Lung (tissue), 11 donors: ENCODE measurements at regions not wholly inside any gene's neighbourhood (a gene's known extent, or its start where the extent isn't known, plus 50 kb on each side); places are given as distances from the start of the nearest gene placed in this dataset.

Source experiments
- ATAC-seq: fragments of 200-7000 bp; cut with Tn5 transposase; one replicate; pipeline ENCODE4 v1.9.1; 2020; ENCODE audit warnings: moderate number of reproducible peaks; ENCODE audit not compliant: insufficient read depth, low FRiP score
- DNase-seq, 3 donors: peaks; one replicate each; pipeline ENCODE4 v3.0.0-alpha.2; 2013 to 2017
- H3K27ac ChIP-seq, 2 donors: one replicate each; pipeline ENCODE4 v1.5.1; 2013; ENCODE audit warnings: mild to moderate bottlenecking in 2 of 2, moderate library complexity in 2 of 2, control low read depth in 1 of 2, inconsistent platforms in 1 of 2, low read depth in 1 of 2, low read length in 1 of 2
- H3K27me3 ChIP-seq, 3 donors: one replicate each; pipeline ENCODE4 v1.5.1; 2013; ENCODE audit warnings: low read length in 2 of 3; ENCODE audit not compliant: control insufficient read depth in 3 of 3, insufficient read depth in 3 of 3
- H3K36me3 ChIP-seq, 4 donors: one replicate each; pipeline ENCODE4 v1.5.1; 2013; ENCODE audit warnings: low read length in 4 of 4, mild to moderate bottlenecking in 1 of 4, moderate library complexity in 1 of 4; ENCODE audit not compliant: control insufficient read depth in 4 of 4, insufficient read depth in 4 of 4
- H3K4me1 ChIP-seq, 5 donors: one replicate each; pipeline ENCODE4 v1.5.1; 2013; ENCODE audit warnings: low read length in 5 of 5, mild to moderate bottlenecking in 2 of 5, moderate library complexity in 1 of 5; ENCODE audit not compliant: control insufficient read depth in 5 of 5, insufficient read depth in 5 of 5
- H3K4me3 ChIP-seq: one replicate; pipeline ENCODE4 v1.5.1; 2013; ENCODE audit warnings: mild to moderate bottlenecking, control low read depth, moderate library complexity
- H3K9ac ChIP-seq, 2 donors: one replicate each; pipeline ENCODE4 v1.5.1; 2013; ENCODE audit warnings: low read length in 2 of 2, control low read depth in 1 of 2; ENCODE audit not compliant: insufficient read depth in 1 of 2
- H3K9me3 ChIP-seq, 4 donors: one replicate each; pipeline ENCODE4 v1.5.1; 2013; ENCODE audit warnings: low read length in 3 of 4, mild to moderate bottlenecking in 1 of 4, moderate library complexity in 1 of 4; ENCODE audit not compliant: control insufficient read depth in 4 of 4, insufficient read depth in 3 of 4
- WGBS, 2 donors: extraction: QIAGEN DNeasy Blood & Tissue Kit; methylation state at CpG; one replicate each; pipeline ENCODE4 v1.1.7; 2013; 5-methylcytosine and 5-hydroxymethylcytosine counted together
- TF ChIP-seq, protein P1 (sequence below): IDR thresholded peaks from 2 replicates; pipeline ENCODE4 v1.5.1; 2012; ENCODE audit warnings: mild to moderate bottlenecking; ENCODE audit errors: control extremely low read depth, extremely low read depth
- donor health status: control.
- donor health status: control.
- donor health status: Bipolar disorder and iron deficiency.
- donor health status: healthy.
- donor health status: DM: yes; HTN: yes; CAD: no.

DNA sequence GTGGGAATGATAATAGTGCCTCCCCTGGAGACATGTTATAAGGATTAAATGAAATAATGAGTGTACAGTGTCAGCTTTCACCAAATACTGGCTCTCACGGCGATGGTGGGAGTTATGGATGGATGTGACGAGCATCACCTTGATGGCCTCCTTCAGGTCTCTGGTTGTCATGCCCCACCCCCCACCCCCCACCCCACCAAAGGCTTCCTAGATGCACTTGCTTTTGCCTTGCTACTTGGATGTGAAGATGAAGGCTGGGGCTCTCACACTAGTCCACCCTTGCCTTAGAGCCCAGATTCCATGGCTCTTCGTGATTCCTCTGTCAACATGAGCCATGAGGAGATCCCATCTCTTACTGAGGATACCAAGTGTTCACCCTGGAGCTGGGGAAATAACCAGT lies 412.3 kb downstream of the NPHP4 start:
- ATAC-seq (no peak), DNase-seq (no peak)
- no peak overlapping the region for H3K9ac ChIP-seq
- TF ChIP-seq, protein P1, sequence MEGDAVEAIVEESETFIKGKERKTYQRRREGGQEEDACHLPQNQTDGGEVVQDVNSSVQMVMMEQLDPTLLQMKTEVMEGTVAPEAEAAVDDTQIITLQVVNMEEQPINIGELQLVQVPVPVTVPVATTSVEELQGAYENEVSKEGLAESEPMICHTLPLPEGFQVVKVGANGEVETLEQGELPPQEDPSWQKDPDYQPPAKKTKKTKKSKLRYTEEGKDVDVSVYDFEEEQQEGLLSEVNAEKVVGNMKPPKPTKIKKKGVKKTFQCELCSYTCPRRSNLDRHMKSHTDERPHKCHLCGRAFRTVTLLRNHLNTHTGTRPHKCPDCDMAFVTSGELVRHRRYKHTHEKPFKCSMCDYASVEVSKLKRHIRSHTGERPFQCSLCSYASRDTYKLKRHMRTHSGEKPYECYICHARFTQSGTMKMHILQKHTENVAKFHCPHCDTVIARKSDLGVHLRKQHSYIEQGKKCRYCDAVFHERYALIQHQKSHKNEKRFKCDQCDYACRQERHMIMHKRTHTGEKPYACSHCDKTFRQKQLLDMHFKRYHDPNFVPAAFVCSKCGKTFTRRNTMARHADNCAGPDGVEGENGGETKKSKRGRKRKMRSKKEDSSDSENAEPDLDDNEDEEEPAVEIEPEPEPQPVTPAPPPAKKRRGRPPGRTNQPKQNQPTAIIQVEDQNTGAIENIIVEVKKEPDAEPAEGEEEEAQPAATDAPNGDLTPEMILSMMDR, result no peak
- no peaks in the 10 kb centered on the region for H3K4me1 ChIP-seq
- H3K27me3 ChIP-seq, result peaks cover 0 to 10% (median 0%) of the 10 kb centered on the region in 3 donors
- no peak overlapping the region for H3K27ac ChIP-seq
- no peak overlapping the region for H3K4me3 ChIP-seq
- H3K9me3 ChIP-seq, result no peaks in the 10 kb centered on the region
- WGBS, 2 donors, result 80 to 90% methylated on average over 4 of the region's 4 CpGs
- H3K36me3 ChIP-seq, result no peaks in the 10 kb centered on the region

DNA sequence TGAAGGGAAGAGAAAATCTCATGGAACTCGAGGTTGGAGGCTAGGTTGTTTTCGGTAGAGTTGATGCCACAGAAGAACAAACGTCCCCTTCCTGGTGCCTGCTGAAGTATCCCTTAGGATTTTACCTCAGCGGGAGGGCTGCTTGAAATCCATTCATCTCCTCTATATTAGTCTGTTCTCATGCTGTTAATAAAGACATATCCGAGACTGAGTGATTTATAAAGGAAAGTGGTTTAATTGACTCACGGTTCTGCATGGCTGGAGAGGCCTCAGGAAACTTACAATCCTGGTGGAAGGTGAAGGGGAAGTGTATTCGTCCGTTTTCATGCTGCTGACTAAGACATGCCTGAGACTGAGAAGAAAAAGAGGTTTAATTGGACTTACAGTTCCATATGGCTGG lies 413.5 kb downstream of the NPHP4 start:
- TF ChIP-seq, protein P1, result no peak
- no peaks in the 10 kb centered on the region for H3K36me3 ChIP-seq
- no peaks in the 10 kb centered on the region for H3K9me3 ChIP-seq
- H3K27me3 ChIP-seq, result peaks cover 0 to 10% (median 0%) of the 10 kb centered on the region in 3 donors
- DNase-seq (no peak), ATAC-seq (no peak)
- no peaks in the 10 kb centered on the region for H3K4me1 ChIP-seq
- H3K4me3 ChIP-seq, result no peak overlapping the region
- H3K27ac ChIP-seq, result no peak overlapping the region
- WGBS, 2 donors, result 76 to 79% methylated on average over 8 of the region's 8 CpGs
- no peak overlapping the region for H3K9ac ChIP-seq

DNA sequence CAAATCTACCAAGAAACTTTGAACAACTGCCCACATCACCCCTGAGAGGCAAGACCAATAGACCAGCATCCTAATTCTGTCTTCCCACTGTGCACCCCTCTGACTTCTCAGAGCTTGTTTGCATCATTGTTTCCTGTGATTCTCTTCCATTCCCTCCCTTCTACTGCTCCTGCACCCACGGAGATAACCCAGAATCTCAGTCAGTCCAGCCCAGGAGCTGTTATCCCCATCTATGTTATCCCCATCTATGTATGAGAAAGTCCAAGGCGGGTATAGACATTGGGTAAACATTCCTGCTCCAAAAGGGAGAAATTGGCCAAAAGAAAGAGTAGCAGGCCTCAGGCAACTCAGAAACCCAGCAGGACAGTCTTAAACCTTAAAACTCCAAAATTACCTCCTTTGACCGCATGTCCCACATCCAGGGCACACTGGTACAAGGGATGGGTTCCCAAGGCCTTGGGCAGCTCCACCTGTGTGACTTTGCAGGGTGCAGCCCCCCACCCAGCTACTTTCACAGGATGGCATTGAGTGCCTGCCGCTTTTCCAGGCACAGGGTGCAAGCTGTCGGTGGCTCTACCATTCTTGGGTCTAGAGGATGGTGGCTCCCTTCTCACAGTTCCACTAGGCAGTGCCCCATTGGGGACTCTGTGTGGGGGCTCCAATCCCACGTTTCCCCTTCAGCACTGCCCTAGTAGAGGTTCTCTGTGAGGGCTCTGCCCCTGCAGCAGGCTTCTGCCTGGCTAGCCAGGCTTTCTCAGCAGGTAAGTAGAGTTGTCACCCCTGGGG lies 414.8 kb downstream of the NPHP4 start:
- TF ChIP-seq, protein P1, result no peak
- WGBS, 2 donors, result 61 to 71% methylated on average over 6 of the region's 6 CpGs
- H3K27me3 ChIP-seq, result peaks cover 0 to 10% (median 0%) of the 10 kb centered on the region in 3 donors
- H3K9ac ChIP-seq, result no peak overlapping the region
- H3K4me1 ChIP-seq, result no peaks in the 10 kb centered on the region
- ATAC-seq (no peak), DNase-seq (no peak)
- H3K27ac ChIP-seq, result no peak overlapping the region
- H3K36me3 ChIP-seq, result no peaks in the 10 kb centered on the region
- no peak overlapping the region for H3K4me3 ChIP-seq
- H3K9me3 ChIP-seq, result no peaks in the 10 kb centered on the region
